Retinal pigment epithelial cell (primary cell): ENCODE measurements at regions not wholly inside any gene's neighbourhood (a gene's known extent, or its start where the extent isn't known, plus 50 kb on each side); places are given as distances from the start of the nearest gene placed in this dataset.

ENCODE experiments used
- DNase-seq: peaks from one replicate; pipeline ENCODE4 v3.0.0-alpha.2; 2010; ENCODE audit warnings: low read depth
- H3K4me3 ChIP-seq: 2 replicates; pipeline ENCODE4 v1.5.1; 2011; ENCODE audit warnings: mild to moderate bottlenecking, low read length, control low read depth, moderate library complexity
- TF ChIP-seq, protein P1 (sequence below): conservative IDR thresholded peaks from 2 replicates; pipeline ENCODE4 v1.5.1; 2011; ENCODE audit warnings: low read depth, low read length, control low read depth, inconsistent platforms

GRCh38 chr11:15810082-15810481 is 546.3 kb downstream of the SOX6 start:
- H3K4me3 ChIP-seq = no peak overlapping the region
- TF ChIP-seq, protein P1, sequence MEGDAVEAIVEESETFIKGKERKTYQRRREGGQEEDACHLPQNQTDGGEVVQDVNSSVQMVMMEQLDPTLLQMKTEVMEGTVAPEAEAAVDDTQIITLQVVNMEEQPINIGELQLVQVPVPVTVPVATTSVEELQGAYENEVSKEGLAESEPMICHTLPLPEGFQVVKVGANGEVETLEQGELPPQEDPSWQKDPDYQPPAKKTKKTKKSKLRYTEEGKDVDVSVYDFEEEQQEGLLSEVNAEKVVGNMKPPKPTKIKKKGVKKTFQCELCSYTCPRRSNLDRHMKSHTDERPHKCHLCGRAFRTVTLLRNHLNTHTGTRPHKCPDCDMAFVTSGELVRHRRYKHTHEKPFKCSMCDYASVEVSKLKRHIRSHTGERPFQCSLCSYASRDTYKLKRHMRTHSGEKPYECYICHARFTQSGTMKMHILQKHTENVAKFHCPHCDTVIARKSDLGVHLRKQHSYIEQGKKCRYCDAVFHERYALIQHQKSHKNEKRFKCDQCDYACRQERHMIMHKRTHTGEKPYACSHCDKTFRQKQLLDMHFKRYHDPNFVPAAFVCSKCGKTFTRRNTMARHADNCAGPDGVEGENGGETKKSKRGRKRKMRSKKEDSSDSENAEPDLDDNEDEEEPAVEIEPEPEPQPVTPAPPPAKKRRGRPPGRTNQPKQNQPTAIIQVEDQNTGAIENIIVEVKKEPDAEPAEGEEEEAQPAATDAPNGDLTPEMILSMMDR = no peak
- no peak for DNase-seq

DNA sequence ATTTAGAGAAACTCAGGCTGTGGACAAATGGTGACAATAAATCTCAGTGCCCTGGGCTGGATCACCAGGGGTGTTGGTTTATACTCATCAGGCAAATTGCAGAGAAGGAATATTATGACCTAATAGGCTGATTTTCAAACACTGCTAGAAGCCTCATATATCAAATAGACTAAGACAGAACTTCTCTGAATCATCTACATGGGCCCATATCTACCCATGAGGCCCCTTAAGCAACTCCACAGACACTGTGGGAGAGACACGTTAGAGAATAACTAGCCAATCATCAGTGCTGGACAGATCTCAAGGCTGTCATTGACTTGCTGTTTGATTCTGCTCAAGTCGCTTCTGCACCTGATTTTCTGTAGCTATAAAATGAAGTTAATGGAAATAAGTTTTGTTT is 545.8 kb downstream of the SOX6 start:
- no peak overlapping the region for H3K4me3 ChIP-seq
- TF ChIP-seq, protein P1 = no peak
- DNase-seq = no peak

DNA sequence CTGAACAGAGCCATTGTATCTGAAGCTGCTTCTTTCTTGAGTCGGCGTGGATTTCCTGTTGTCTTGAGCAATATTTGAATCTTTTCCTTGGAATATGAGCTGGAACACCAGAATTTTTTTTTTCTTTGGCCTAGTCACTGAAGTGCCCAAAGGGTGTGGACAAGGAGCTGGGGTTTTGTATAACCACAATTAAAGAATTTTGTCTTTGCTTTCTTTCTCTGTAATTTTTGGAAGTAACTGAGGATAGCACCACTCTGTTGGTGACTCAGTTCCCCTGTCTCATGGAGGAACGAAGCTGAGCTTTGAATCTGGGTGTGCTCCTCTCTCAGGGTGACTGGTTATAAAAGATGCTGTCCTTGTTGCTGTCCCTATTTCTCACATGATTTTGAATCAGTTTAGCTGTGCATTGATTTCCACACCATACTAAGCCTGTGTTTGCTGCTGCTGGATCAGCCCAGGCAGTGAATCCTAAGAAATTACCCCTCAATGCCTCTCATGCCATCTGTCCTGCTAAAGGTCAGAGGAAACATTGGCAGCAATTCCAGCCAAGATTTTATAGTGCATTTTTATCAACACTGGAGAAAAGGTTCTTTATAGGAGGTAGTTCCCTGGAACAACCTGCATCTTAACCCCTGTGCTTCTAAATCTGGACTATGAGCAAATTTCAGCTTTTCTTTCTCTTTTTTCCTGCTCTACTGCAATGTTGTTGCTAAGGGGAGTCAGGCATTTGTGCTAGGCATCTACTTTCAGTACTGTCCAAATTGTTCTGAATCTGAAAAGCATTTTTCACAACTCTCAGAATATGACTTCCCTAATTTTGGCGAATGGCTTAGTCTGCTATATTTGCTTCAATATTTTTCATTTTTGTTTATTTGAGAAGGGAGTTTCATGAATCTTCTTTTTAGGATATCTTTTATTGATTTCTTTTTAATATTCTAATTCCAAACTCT is 540.8 kb downstream of the SOX6 start:
- H3K4me3 ChIP-seq = no peak overlapping the region
- no peak for DNase-seq
- TF ChIP-seq, protein P1 = no peak

GRCh38 chr11:15816260-15816871 is 540.0 kb downstream of the SOX6 start:
- DNase-seq = no peak
- TF ChIP-seq, protein P1 = no peak

GRCh38 chr11:15817001-15817400 is 539.3 kb downstream of the SOX6 start:
- TF ChIP-seq, protein P1 = no peak
- H3K4me3 ChIP-seq = no peak overlapping the region
- no peak for DNase-seq

More at GRCh38 chr11:15816260-15816871, 540.0 kb downstream of the SOX6 start:
- H3K4me3 ChIP-seq = no peak overlapping the region

DNA sequence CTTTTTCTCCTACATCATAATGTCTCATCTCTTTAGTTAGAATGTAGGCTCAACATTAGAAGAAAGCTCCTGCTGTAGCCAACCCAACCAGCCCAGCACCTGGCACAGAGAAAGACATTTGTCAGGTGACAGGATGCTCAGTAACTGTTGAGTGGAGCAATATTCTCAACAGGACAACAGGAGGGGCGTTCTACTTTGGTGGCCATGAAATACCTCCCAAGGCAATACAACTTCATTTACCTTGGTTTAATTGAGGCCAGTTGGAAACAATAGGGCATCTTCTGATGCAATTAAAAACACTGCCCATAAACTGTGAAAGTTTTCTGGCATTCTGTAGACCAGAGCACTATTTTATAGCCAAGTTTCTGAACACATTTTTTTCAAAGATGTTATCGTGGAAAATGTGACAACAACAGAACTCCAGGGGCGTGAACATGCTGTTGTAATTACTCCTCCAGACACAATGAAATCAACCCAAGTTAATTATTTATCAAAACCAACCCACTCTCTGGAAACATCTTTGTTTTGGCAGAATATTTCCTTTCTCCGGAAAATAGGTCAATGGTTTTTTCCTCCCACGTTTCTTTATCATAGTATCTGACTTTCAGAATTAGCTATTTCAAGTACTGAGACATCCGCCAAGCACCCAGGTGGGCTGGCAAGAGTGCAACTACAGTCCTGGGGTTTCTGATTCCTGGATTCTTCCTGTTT is 538.1 kb downstream of the SOX6 start:
- TF ChIP-seq, protein P1 = no peak
- H3K4me3 ChIP-seq = no peak overlapping the region
- no peak for DNase-seq
